ENCODE measurements at regions not wholly inside any gene's neighbourhood (a gene's known extent, or its start where the extent isn't known, plus 50 kb on each side); places are given as distances from the start of the nearest gene placed in this dataset.

DNA sequence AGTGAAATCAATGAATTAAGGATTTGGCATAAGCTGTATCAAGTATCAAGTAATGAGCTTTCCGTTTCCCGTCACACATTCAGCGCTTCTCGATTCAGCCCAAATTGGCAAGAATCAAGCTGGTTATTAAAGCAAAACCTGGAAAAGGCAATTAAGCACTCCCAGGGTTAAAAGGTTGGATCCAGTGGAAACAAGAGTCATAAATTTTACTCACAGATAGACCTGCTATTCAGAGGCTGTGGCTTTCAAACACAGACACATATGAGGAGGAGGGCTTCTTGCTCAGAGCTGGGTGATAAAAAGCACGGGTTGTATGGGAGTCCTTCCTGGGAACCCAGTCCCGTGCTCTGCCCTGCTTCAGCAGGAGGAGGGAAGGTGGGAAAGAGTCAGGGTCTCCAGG lies 112.3 kb upstream of the CXCL14 start:
- H3K36me3 ChIP-seq (ENCODE audit: insufficient read depth, low read length) = no peaks in the 10 kb centered on the region
- H3K4me3 ChIP-seq (ENCODE audit: low read length) = no peak overlapping the region
- H3K4me2 ChIP-seq (ENCODE audit: low read length) = no peak overlapping the region
- TF ChIP-seq EZH2 (IDR thresholded peaks at IDR 0.05; ENCODE audit: borderline replicate concordance, insufficient read depth, low read length, poor library complexity, severe bottlenecking) = no peak
- TF ChIP-seq MXI1 (conservative IDR thresholded peaks at IDR 0.05; ENCODE audit: poor library complexity, severe bottlenecking) = no peak
- no peak for TF ChIP-seq SMC3 (conservative IDR thresholded peaks at IDR 0.05; ENCODE audit: poor library complexity)
- TF ChIP-seq, protein P1, sequence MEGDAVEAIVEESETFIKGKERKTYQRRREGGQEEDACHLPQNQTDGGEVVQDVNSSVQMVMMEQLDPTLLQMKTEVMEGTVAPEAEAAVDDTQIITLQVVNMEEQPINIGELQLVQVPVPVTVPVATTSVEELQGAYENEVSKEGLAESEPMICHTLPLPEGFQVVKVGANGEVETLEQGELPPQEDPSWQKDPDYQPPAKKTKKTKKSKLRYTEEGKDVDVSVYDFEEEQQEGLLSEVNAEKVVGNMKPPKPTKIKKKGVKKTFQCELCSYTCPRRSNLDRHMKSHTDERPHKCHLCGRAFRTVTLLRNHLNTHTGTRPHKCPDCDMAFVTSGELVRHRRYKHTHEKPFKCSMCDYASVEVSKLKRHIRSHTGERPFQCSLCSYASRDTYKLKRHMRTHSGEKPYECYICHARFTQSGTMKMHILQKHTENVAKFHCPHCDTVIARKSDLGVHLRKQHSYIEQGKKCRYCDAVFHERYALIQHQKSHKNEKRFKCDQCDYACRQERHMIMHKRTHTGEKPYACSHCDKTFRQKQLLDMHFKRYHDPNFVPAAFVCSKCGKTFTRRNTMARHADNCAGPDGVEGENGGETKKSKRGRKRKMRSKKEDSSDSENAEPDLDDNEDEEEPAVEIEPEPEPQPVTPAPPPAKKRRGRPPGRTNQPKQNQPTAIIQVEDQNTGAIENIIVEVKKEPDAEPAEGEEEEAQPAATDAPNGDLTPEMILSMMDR (IDR thresholded peaks at IDR 0.05; ENCODE audit: poor library complexity, severe bottlenecking) = no peak
- no peak for TF ChIP-seq RAD21 (conservative IDR thresholded peaks at IDR 0.05)
- TF ChIP-seq POLR2AphosphoS5 (IDR thresholded peaks at IDR 0.05) = no peak
- no peak for TF ChIP-seq TAF1 (IDR thresholded peaks at IDR 0.05; ENCODE audit: low read depth)
- H3K27me3 ChIP-seq (ENCODE audit: insufficient read depth, low read depth, low read length) = no peaks in the 10 kb centered on the region
- H2AFZ ChIP-seq (ENCODE audit: low read depth, low read length) = no peak overlapping the region
- no peaks in the 10 kb centered on the region for H3K9me3 ChIP-seq (ENCODE audit: low read length)
- H3K9me2 ChIP-seq (ENCODE audit: insufficient read depth, low read length) = no peaks in the 10 kb centered on the region
- no peaks in the 10 kb centered on the region for H3K79me2 ChIP-seq (replicated peaks; ENCODE audit: insufficient read depth, low read length)
- no peaks in the 10 kb centered on the region for H4K20me1 ChIP-seq (ENCODE audit: insufficient read depth)
- no peak overlapping the region for H3K9ac ChIP-seq (ENCODE audit: low read length)
- H3F3A ChIP-seq (ENCODE audit: insufficient read depth, low read length, poor library complexity, severe bottlenecking) = no peaks in the 10 kb centered on the region
- no peak overlapping the region for H3K27ac ChIP-seq (ENCODE audit: low read length)

DNA sequence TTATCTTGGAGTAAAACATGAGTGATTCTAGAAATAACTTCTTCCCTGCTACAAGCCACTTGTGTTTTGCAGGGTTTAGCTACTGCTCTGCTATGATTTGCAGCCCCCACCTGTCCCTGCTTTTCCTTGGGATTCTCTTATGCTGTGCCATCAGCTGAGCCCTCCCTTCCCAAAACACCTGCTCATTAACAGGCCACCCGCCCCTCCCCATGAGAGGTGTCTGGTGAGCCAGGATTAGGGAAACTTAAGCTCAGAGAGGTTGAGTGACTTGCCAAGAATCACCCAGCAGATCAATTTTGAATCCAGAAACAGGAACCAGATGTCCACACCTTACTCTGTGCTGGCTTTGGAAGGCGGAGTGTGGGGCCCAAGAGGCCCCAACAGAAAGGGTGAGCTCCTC lies 111.7 kb upstream of the CXCL14 start:
- Histone ChIP-seq H3K27ac (ENCODE audit: low read length) (no peak overlapping the region), H3K9me3 (ENCODE audit: low read length) (no peaks in the 10 kb centered on the region), H3K9me2 (ENCODE audit: insufficient read depth, low read length) (no peaks in the 10 kb centered on the region), H2AFZ (ENCODE audit: low read depth, low read length) (no peak overlapping the region), H3K4me2 (ENCODE audit: low read length) (no peak overlapping the region), H3K36me3 (ENCODE audit: insufficient read depth, low read length) (no peaks in the 10 kb centered on the region), H3K9ac (ENCODE audit: low read length) (no peak overlapping the region), H3K79me2 (replicated peaks; ENCODE audit: insufficient read depth, low read length) (no peaks in the 10 kb centered on the region), H3K4me3 (ENCODE audit: low read length) (no peak overlapping the region), H3K27me3 (ENCODE audit: insufficient read depth, low read depth, low read length) (no peaks in the 10 kb centered on the region), H3F3A (ENCODE audit: insufficient read depth, low read length, poor library complexity, severe bottlenecking) (no peaks in the 10 kb centered on the region), H4K20me1 (ENCODE audit: insufficient read depth) (no peaks in the 10 kb centered on the region)
- TF ChIP-seq MXI1 (conservative IDR thresholded peaks at IDR 0.05; ENCODE audit: poor library complexity, severe bottlenecking) (no peak), TAF1 (IDR thresholded peaks at IDR 0.05; ENCODE audit: low read depth) (no peak), POLR2AphosphoS5 (IDR thresholded peaks at IDR 0.05) (no peak), SMC3 (conservative IDR thresholded peaks at IDR 0.05; ENCODE audit: poor library complexity) (no peak)
- TF ChIP-seq, protein P1 (IDR thresholded peaks at IDR 0.05; ENCODE audit: poor library complexity, severe bottlenecking) = no peak

- Histone ChIP-seq H3K4me3 (ENCODE audit: low read length) (no peak overlapping the region), H2AFZ (ENCODE audit: low read depth, low read length) (no peak overlapping the region), H3K27ac (ENCODE audit: low read length) (no peak overlapping the region), H3F3A (ENCODE audit: insufficient read depth, low read length, poor library complexity, severe bottlenecking) (no peaks in the 10 kb centered on the region), H3K27me3 (ENCODE audit: insufficient read depth, low read depth, low read length) (no peaks in the 10 kb centered on the region), H3K4me2 (ENCODE audit: low read length) (no peak overlapping the region), H3K9me3 (ENCODE audit: low read length) (no peaks in the 10 kb centered on the region), H3K9me2 (ENCODE audit: insufficient read depth, low read length) (no peaks in the 10 kb centered on the region), H3K9ac (ENCODE audit: low read length) (no peak overlapping the region), H3K36me3 (ENCODE audit: insufficient read depth, low read length) (no peaks in the 10 kb centered on the region), H3K79me2 (replicated peaks; ENCODE audit: insufficient read depth, low read length) (no peaks in the 10 kb centered on the region), H4K20me1 (ENCODE audit: insufficient read depth) (no peaks in the 10 kb centered on the region)
- no peak for TF ChIP-seq TAF1 (IDR thresholded peaks at IDR 0.05; ENCODE audit: low read depth)
- TF ChIP-seq REST (IDR thresholded peaks at IDR 0.05; ENCODE audit: borderline replicate concordance) = no peak
- no peak for TF ChIP-seq EZH2 (IDR thresholded peaks at IDR 0.05; ENCODE audit: borderline replicate concordance, insufficient read depth, low read length, poor library complexity, severe bottlenecking)
- no peak for TF ChIP-seq POLR2AphosphoS5 (IDR thresholded peaks at IDR 0.05)
- TF ChIP-seq MXI1 (conservative IDR thresholded peaks at IDR 0.05; ENCODE audit: poor library complexity, severe bottlenecking) = no peak
Observed at GRCh38 chr5:135689506-135689905, 110.7 kb upstream of the CXCL14 start.

All from neural cell (in vitro differentiated cells).